HepG2 (cell line): ENCODE measurements at regions not wholly inside any gene's neighbourhood (a gene's known extent, or its start where the extent isn't known, plus 50 kb on each side); places are given as distances from the start of the nearest gene placed in this dataset.

Source experiments
- ATAC-seq: fragments of 200-7000 bp; cut with Tn5 transposase; 3 replicates; pipeline ENCODE4 v1.9.1; 2020; ENCODE audit warnings: mild to moderate bottlenecking, moderate library complexity
- BruUV-seq: library from RNA; stranded (reverse); fragments of 400-500 nt; replicated peaks from 2 replicates; lab custom pipeline; 2021; lab: Mats Ljungman, UMichigan
- CTCF ChIA-PET: fragments of 300-600 bp; formaldehyde crosslinking; extraction: SDS; loops from one replicate; lab custom pipeline; 2021; ENCODE audit warnings: low total read pairs, inconsistent platforms, low intra/inter-chr PET ratio; lab: Yijun Ruan, JAX
- POLR2A ChIA-PET: fragments of 350-600 bp; sonication (Branson Sonifier 250); formaldehyde crosslinking; loops from one replicate; lab custom pipeline; 2020; ENCODE audit warnings: antibody characterized with exemption, inconsistent platforms; lab: Yijun Ruan, JAX
- DNase-seq: peaks from one replicate; pipeline ENCODE4 v3.0.0-alpha.2; 2015; ENCODE audit warnings: low spot score
- FAIRE-seq: peaks from 3 replicates; lab custom pipeline; 2011; peaks lifted over from hg19 to GRCh38; lab: Jason Lieb, UNC
- H2AFZ ChIP-seq: one replicate; pipeline ENCODE4 v1.6.1; 2011; ENCODE audit warnings: low read length, inconsistent platforms
- H3K27ac ChIP-seq: fragments of 300-600 bp; 3 replicates; pipeline ENCODE4 v1.8.0; 2011; ENCODE audit warnings: mixed run types, mild to moderate bottlenecking, mixed read lengths, low read length, inconsistent platforms; ENCODE audit not compliant: insufficient read depth; ENCODE audit errors: extremely low read length
- H3K27me3 ChIP-seq, 2 experiments: fragments of 200-600 bp in 1 of 2; 2 replicates in 1 of 2; 3 replicates in 1 of 2; pipeline versions ENCODE4 v1.6.0 to v1.8.0; 2011; ENCODE audit warnings: low read length in 2 of 2, mild to moderate bottlenecking in 2 of 2, moderate library complexity in 2 of 2, inconsistent platforms in 1 of 2; ENCODE audit not compliant: insufficient read depth in 2 of 2, control insufficient read depth in 1 of 2
- H3K36me3 ChIP-seq, 2 experiments: fragments of 200-600 bp in 1 of 2; replicated peaks in 1 of 2; 2 replicates in 1 of 2; 3 replicates in 1 of 2; pipeline versions ENCODE4 v1.5.1 to v1.8.0; 2011; ENCODE audit warnings: low read length in 2 of 2, inconsistent platforms in 1 of 2; ENCODE audit not compliant: insufficient read depth in 2 of 2, control insufficient read depth in 1 of 2
- H3K4me1 ChIP-seq: 2 replicates; pipeline ENCODE4 v1.5.1; 2012; ENCODE audit warnings: low read length, inconsistent platforms; ENCODE audit not compliant: insufficient read depth
- H3K4me2 ChIP-seq: 2 replicates; pipeline ENCODE4 v1.6.0; 2011; ENCODE audit warnings: low read depth, low read length, inconsistent platforms
- H3K4me3 ChIP-seq, 3 experiments: fragments of 200-600 bp in 1 of 3; sonication (generic), shearing (Covaris generic) in 1 of 3; replicated peaks in 1 of 3; 2 replicates each; pipeline ENCODE4 v1.5.1; 2011 to 2016; ENCODE audit warnings: low read length in 3 of 3, inconsistent platforms in 2 of 3, low read depth in 2 of 3, mild to moderate bottlenecking in 2 of 3, control low read depth in 1 of 3, mixed read lengths in 1 of 3; ENCODE audit not compliant: insufficient read depth in 1 of 3
- H3K79me2 ChIP-seq: one replicate; pipeline ENCODE4 v1.6.1; 2011; ENCODE audit warnings: low read length, inconsistent platforms; ENCODE audit not compliant: insufficient read depth
- H3K9ac ChIP-seq: 2 replicates; pipeline ENCODE4 v1.6.0; 2011; ENCODE audit warnings: mild to moderate bottlenecking, low read depth, low read length, inconsistent platforms; ENCODE audit not compliant: insufficient read depth
- H3K9me3 ChIP-seq: 2 replicates; pipeline ENCODE4 v1.5.1; 2012; ENCODE audit warnings: mild to moderate bottlenecking, low read length
- H4K20me1 ChIP-seq: 2 replicates; pipeline ENCODE4 v1.6.0; 2011; ENCODE audit warnings: inconsistent platforms, mild to moderate bottlenecking, low read length, moderate library complexity; ENCODE audit not compliant: insufficient read depth
- ARNTL ChIP-seq: sonication (generic); formaldehyde crosslinking; IDR thresholded peaks from 2 replicates; pipeline ENCODE4 v1.4.0; 2020; ENCODE audit warnings: mild to moderate bottlenecking, missing genetic modification reagents
- ZNF431 ChIP-seq: sonication (generic); formaldehyde crosslinking; IDR thresholded peaks from 2 replicates; pipeline ENCODE4 v1.9.0; 2022; ENCODE audit warnings: missing genetic modification reagents, low read depth, mild to moderate bottlenecking, borderline replicate concordance
- WGBS: methylation state at CpG from one replicate; pipeline ENCODE4 v1.1.6; 2017; ENCODE audit warnings: low lambda C conversion rate; 5-methylcytosine and 5-hydroxymethylcytosine counted together
- in situ Hi-C: cut with HindIII; loops from 2 replicates; pipeline ENCODE4 v1.10.0; 2017; ENCODE audit warnings: low pct_unique_long_range_greater_than_20kb; ENCODE audit not compliant: extremely low pct_ligation_motif_present
- intact Hi-C: fragments of 100-400 bp; cut with micrococcal nuclease; formaldehyde crosslinking; loops from one replicate; pipeline ENCODE4 v1.10.0; 2022; ENCODE audit not compliant: unreplicated experiment
- TF ChIP-seq, protein P1 (sequence below): sonication (generic); formaldehyde crosslinking; IDR thresholded peaks from 2 replicates; pipeline ENCODE4 v1.4.0; 2020; ENCODE audit warnings: mild to moderate bottlenecking, low read depth, missing genetic modification reagents
- TF ChIP-seq, protein P2 (sequence below): sonication (generic); formaldehyde crosslinking; IDR thresholded peaks from 2 replicates; pipeline ENCODE4 v1.4.0; 2020; ENCODE audit warnings: mild to moderate bottlenecking, missing genetic modification reagents
- TF ChIP-seq, protein P3 (sequence below): fragments of 450-650 bp; IDR thresholded peaks from 2 replicates; pipeline ENCODE4 v1.6.1; 2016

DNA sequence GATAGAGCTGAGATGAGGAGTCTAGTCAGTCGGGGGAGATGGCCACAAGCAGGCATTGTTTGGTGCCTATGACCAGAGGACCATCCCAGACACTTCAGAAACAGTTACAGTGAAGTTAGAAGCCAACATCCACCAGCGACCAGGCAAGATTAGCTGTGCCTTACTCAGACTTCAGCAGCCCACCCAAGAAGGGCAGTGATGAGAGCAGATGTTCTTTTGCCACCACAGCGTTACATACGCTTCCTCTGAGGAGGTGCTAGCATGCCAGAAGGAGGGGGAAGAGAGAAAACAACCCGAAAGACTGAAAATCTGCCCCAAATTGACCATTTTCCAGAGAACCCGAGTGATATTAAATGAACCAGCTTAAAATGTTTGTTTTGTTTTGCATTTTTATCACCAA, 186.8 kb downstream of the PRL start (continued):
- TF ChIP-seq, protein P1, sequence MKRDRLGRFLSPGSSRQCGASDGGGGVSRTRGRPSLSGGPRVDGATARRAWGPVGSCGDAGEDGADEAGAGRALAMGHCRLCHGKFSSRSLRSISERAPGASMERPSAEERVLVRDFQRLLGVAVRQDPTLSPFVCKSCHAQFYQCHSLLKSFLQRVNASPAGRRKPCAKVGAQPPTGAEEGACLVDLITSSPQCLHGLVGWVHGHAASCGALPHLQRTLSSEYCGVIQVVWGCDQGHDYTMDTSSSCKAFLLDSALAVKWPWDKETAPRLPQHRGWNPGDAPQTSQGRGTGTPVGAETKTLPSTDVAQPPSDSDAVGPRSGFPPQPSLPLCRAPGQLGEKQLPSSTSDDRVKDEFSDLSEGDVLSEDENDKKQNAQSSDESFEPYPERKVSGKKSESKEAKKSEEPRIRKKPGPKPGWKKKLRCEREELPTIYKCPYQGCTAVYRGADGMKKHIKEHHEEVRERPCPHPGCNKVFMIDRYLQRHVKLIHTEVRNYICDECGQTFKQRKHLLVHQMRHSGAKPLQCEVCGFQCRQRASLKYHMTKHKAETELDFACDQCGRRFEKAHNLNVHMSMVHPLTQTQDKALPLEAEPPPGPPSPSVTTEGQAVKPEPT (CRISPR knock-in tag): no peak
- TF ChIP-seq, protein P2, sequence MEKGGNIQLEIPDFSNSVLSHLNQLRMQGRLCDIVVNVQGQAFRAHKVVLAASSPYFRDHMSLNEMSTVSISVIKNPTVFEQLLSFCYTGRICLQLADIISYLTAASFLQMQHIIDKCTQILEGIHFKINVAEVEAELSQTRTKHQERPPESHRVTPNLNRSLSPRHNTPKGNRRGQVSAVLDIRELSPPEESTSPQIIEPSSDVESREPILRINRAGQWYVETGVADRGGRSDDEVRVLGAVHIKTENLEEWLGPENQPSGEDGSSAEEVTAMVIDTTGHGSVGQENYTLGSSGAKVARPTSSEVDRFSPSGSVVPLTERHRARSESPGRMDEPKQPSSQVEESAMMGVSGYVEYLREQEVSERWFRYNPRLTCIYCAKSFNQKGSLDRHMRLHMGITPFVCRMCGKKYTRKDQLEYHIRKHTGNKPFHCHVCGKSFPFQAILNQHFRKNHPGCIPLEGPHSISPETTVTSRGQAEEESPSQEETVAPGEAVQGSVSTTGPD (CRISPR knock-in tag): no peak
- no peak for TF ChIP-seq ARNTL (CRISPR knock-in tag)
- TF ChIP-seq, protein P3, sequence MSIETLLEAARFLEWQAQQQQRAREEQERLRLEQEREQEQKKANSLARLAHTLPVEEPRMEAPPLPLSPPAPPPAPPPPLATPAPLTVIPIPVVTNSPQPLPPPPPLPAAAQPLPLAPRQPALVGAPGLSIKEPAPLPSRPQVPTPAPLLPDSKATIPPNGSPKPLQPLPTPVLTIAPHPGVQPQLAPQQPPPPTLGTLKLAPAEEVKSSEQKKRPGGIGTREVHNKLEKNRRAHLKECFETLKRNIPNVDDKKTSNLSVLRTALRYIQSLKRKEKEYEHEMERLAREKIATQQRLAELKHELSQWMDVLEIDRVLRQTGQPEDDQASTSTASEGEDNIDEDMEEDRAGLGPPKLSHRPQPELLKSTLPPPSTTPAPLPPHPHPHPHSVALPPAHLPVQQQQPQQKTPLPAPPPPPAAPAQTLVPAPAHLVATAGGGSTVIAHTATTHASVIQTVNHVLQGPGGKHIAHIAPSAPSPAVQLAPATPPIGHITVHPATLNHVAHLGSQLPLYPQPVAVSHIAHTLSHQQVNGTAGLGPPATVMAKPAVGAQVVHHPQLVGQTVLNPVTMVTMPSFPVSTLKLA: no peak

DNA sequence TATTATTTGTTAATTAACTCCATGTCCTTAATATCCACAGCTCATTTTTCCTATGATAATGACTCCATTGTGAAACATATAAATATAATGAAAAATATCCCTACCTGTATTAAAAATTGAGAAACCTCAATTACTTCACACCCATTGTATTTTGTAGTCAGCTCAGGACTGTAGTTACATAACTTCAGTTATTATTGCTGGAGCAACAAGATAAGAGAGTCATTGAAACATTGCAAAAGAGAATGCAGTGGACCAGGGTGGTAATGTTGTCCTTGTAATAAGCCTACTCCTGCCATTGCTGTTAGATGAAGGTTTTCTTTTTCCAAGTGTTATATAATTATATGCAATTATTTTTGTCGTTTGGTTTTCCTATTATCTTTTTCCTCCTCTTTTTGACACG, 184.4 kb downstream of the PRL start:
- in situ Hi-C loops: no loop called here
- Histone ChIP-seq H3K79me2 (no peaks in the 10 kb centered on the region), H3K36me3 (no peaks in the 10 kb centered on the region), H3K4me2 (no peak overlapping the region), H3K27ac (no peak overlapping the region), H3K9me3 (no peaks in the 10 kb centered on the region), H3K4me1 (no peaks in the 10 kb centered on the region), H3K27me3 (no peaks in the 10 kb centered on the region), H4K20me1 (no peaks in the 10 kb centered on the region), H3K4me3 (no peak overlapping the region), H3K9ac (no peak overlapping the region), H2AFZ (no peak overlapping the region)
- BruUV-seq: no TSS peak
- ChIA-PET POLR2A (no interaction called here), CTCF (no interaction called here)
- ATAC-seq (no peak), FAIRE-seq (no peak), DNase-seq (no peak)
- no peak for TF ChIP-seq ZNF431 (CRISPR knock-in tag)
- 0% methylated on average over 2 of the region's 2 CpGs for WGBS
- intact Hi-C loops: no loop called here
